Esophagus squamous epithelium (tissue), 5 donors: ENCODE measurements at regions not wholly inside any gene's neighbourhood (a gene's known extent, or its start where the extent isn't known, plus 50 kb on each side); places are given as distances from the start of the nearest gene placed in this dataset.
A peak's percentile ranks its signal among the peaks of the same experiment; 100 is the strongest.

Experiments used
- DNase-seq: peaks from one replicate; lab custom pipeline; 2025; lab: John Stamatoyannopoulos, UW
- H3K27ac ChIP-seq, 4 donors: fragments of 200-600 bp; sonication (generic); one replicate each; pipeline ENCODE4 v1.5.1; 2016 to 2019; ENCODE audit warnings: mild to moderate bottlenecking in 1 of 4
- H3K27me3 ChIP-seq, 4 donors: fragments of 200-600 bp; sonication (generic); 1 replicate in 3 of 4; 2 replicates in 1 of 4; pipeline versions ENCODE4 v1.5.1 to v1.6.0; 2017 to 2021; ENCODE audit warnings: antibody characterized with exemption in 1 of 4
- H3K36me3 ChIP-seq, 3 donors: fragments of 200-600 bp; sonication (generic); one replicate each; pipeline ENCODE4 v1.5.1; 2016 to 2019
- H3K4me1 ChIP-seq, 3 donors: fragments of 200-600 bp; sonication (generic); one replicate each; pipeline ENCODE4 v1.5.1; 2017 to 2019
- H3K4me3 ChIP-seq, 4 donors: fragments of 200-600 bp; sonication (generic); 1 replicate in 3 of 4; 2 replicates in 1 of 4; pipeline ENCODE4 v1.5.1; 2016 to 2019; ENCODE audit warnings: mild to moderate bottlenecking in 2 of 4, moderate library complexity in 1 of 4
- H3K9me3 ChIP-seq, 3 donors: fragments of 200-600 bp; sonication (generic); one replicate each; pipeline ENCODE4 v1.5.1; 2016 to 2019
- CTCF ChIP-seq, 6 experiments: fragments of 450-650 bp in 4 of 6; fragments of 200-600 bp in 2 of 6; sonication (generic) in 2 of 6; IDR thresholded peaks; one replicate each; pipeline ENCODE4 v1.5.1; 2016 to 2019; ENCODE audit warnings: antibody characterized with exemption in 6 of 6, mild to moderate bottlenecking in 4 of 6, moderate library complexity in 4 of 6
- POLR2A ChIP-seq, 4 donors: fragments of 450-650 bp; IDR thresholded peaks; one replicate each; pipeline ENCODE4 v1.6.1; 2017; ENCODE audit warnings: antibody characterized with exemption in 4 of 4, mild to moderate bottlenecking in 4 of 4, moderate library complexity in 3 of 4
- WGBS, 2 donors: methylation state at CpG; one replicate each; pipeline ENCODE4 v1.1.5; 2018; 5-methylcytosine and 5-hydroxymethylcytosine counted together
- intact Hi-C: fragments of 100-400 bp; cut with DNase I; formaldehyde crosslinking; loops from one replicate; pipeline ENCODE4 v1.15.0; 2022
- donor health status: DM: yes; HTN: yes; CAD: no.

DNA sequence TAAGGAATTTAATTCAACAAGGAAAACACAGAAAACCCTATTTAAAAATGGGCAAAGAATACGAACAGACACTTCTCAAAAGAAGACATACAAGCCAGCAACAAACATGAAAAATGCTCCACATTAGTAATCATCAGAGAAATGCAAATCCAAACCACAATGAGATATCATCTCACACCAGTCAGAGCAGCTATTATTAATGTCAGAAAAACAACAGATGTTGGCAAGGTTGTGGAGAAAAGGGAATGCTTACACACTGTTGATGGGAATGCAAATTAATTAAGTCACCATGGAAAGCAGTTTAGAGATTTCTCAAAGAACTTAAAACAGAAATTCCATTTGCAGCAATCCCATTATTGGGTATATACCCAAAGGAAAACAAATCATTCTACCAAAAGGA is 55.2 kb downstream of the GCC1 start:
- Histone ChIP-seq H3K4me1 (no peaks in the 10 kb centered on the region), H3K27me3 (peaks cover 0 to 20% (median 0%) of the 10 kb centered on the region in 4 donors), H3K4me3 (no peak overlapping the region), H3K27ac (no peak overlapping the region), H3K36me3 (no peaks in the 10 kb centered on the region), H3K9me3 (no peaks in the 10 kb centered on the region)
- intact Hi-C loops, result no loop called here
- DNase-seq, result no peak
- WGBS, 2 donors, result 42 to 50% methylated on average over 1 of the region's 1 CpG
- TF ChIP-seq POLR2A (IDR thresholded peaks at IDR 0.05), result no peak
- no peak for TF ChIP-seq CTCF (IDR thresholded peaks at IDR 0.05)

DNA sequence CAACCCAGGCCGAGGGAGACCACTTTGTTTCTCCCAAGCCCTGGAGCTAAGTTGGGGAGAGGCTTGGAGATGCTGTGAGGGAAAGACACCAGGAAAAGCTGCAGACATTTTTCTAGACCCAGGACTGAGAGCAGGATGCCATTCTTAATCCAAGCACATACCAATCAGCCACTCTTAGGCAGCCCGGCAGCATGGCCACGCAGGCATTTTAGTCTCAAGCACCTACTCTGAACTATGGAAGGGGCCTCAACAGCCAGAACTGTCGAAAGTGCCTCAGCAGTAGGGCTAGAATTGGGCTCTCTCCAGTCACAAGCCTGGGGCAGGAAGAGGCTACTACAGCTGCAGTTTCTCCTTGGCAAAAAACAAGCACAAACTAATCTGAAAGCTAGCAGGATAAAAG is 57.8 kb downstream of the GCC1 start:
- H3K27me3 ChIP-seq, result no peaks in the 10 kb centered on the region
- intact Hi-C loops, result no loop called here
- no peak for TF ChIP-seq POLR2A (IDR thresholded peaks at IDR 0.05)
- H3K9me3 ChIP-seq, result peaks cover 0 to 2% (median 0%) of the 10 kb centered on the region in 3 donors
- no peak overlapping the region for H3K27ac ChIP-seq
- H3K4me3 ChIP-seq, result no peak overlapping the region
- no peaks in the 10 kb centered on the region for H3K36me3 ChIP-seq
- no peak for DNase-seq
- no peaks in the 10 kb centered on the region for H3K4me1 ChIP-seq
- WGBS, 2 donors, result 52 to 55% methylated on average over 2 to 4 of the region's 4 CpGs

DNA sequence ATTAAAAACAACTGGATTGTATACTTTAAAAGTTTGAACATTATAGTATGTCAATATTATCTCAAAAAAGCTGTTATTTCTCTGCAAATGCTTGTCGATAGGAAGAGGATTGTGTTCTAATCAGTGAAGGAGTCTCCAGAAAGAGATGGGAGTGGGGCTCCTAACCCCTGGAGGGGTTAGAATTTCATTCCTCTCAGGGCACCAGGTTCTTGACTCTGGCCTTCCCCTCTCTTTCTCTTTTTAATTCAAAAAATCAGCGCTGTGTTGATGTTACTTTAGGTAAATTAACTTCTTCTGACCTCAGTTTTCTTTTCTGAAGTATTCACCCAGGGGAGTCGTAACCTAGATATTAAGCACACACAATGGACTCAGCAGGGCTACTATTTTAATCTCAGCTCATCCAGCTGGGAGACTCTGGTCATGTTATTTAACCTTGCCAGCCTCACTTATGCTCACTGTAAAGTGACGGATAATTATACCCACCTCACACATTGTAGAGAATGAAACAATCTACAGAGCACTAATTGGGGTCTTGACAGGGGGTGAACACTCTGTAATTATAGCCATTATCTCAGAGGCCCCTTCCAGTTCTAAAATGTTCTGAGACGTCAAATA is 59.4 kb downstream of the GCC1 start:
- TF ChIP-seq POLR2A (IDR thresholded peaks at IDR 0.05), result no peak
- TF ChIP-seq CTCF (IDR thresholded peaks at IDR 0.05), result no peak
- intact Hi-C loops, result no loop called here
- H3K27ac ChIP-seq, result no peak overlapping the region
- no peaks in the 10 kb centered on the region for H3K36me3 ChIP-seq
- H3K9me3 ChIP-seq, result peaks cover 0 to 6% (median 0%) of the 10 kb centered on the region in 3 donors
- H3K4me3 ChIP-seq, result no peak overlapping the region
- WGBS, 2 donors, result 44 to 53% methylated on average over 5 of the region's 5 CpGs
- no peaks in the 10 kb centered on the region for H3K4me1 ChIP-seq
- DNase-seq, result no peak
- H3K27me3 ChIP-seq, result no peaks in the 10 kb centered on the region

DNA sequence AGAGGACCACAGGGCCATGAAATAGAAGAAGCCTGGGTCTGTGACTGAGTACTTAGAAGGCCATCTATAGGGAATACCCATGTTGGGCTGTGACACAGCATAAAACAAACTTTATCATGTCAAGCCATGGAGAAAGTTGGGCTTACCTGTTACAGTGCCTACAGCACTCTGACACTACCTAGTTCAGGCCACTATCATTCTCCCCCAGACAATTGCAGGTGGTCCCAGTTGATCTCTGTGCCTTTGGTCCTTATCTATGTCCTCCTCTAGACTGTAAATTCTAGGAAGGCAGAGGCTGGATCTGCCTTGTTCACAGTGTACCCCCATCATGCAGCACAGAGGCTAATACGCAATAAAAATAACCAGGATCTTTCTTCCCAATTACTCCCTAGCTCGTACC is 69.1 kb downstream of the GCC1 start:
- TF ChIP-seq CTCF (IDR thresholded peaks at IDR 0.05), result no peak
- TF ChIP-seq POLR2A (IDR thresholded peaks at IDR 0.05), result no peak
- intact Hi-C loops, result no loop called here

GRCh38 chr7:127514499-127514898 is 70.9 kb downstream of the GCC1 start:
- no peak for TF ChIP-seq POLR2A (IDR thresholded peaks at IDR 0.05)
- peak in 3 of 6 experiments; percentile 7 to 40 (median 17) for TF ChIP-seq CTCF (IDR thresholded peaks at IDR 0.05)
- Histone ChIP-seq H3K27ac (no peak overlapping the region), H3K27me3 (no peaks in the 10 kb centered on the region), H3K4me1 (no peaks in the 10 kb centered on the region), H3K4me3 (no peak overlapping the region), H3K36me3 (no peaks in the 10 kb centered on the region), H3K9me3 (no peaks in the 10 kb centered on the region)
- intact Hi-C loops, result no loop called here
- no peak for DNase-seq

More for the DNA sequence above, 69.1 kb downstream of the GCC1 start:
- Histone ChIP-seq H3K36me3 (no peaks in the 10 kb centered on the region), H3K4me3 (no peak overlapping the region), H3K27me3 (no peaks in the 10 kb centered on the region), H3K9me3 (no peaks in the 10 kb centered on the region), H3K27ac (no peak overlapping the region), H3K4me1 (no peaks in the 10 kb centered on the region)
- 81 to 83% methylated on average over 2 of the region's 2 CpGs for WGBS, 2 donors
- no peak for DNase-seq

DNA sequence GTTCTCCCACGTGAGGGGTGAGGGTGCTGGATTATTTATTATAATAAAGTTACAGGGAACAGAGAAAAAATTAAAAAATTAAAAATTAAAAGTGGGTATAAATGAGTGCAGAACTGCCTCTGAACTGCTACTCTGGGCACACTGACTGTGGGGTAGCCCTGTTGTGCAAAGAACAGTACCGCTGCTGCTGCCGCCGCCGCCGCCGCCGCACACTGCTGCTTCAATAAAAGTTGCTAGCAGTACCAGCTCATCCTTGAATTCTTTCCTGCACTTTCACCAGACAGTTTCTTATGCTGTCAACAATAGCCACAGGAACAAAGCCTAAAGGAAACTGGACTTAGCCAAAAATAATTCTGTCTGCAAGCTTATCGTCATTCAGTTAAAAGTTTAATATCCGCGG is 72.1 kb downstream of the GCC1 start:
- intact Hi-C loops, result no loop called here
- Histone ChIP-seq H3K9me3 (no peaks in the 10 kb centered on the region), H3K4me3 (no peak overlapping the region), H3K36me3 (no peaks in the 10 kb centered on the region), H3K4me1 (no peaks in the 10 kb centered on the region), H3K27me3 (no peaks in the 10 kb centered on the region), H3K27ac (no peak overlapping the region)
- no peak for DNase-seq
- 88 to 90% methylated on average over 10 of the region's 11 CpGs for WGBS, 2 donors
- TF ChIP-seq CTCF (IDR thresholded peaks at IDR 0.05) (no peak), POLR2A (IDR thresholded peaks at IDR 0.05) (no peak)
